MM.1S (cell line): ENCODE measurements at regions not wholly inside any gene's neighbourhood (a gene's known extent, or its start where the extent isn't known, plus 50 kb on each side); places are given as distances from the start of the nearest gene placed in this dataset.

Experiments used
- DNase-seq: peaks from one replicate; pipeline ENCODE4 v3.0.0-alpha.2; 2015
- H2AFZ ChIP-seq: fragments of 300-600 bp; sonication (generic); 2 replicates; pipeline ENCODE4 v1.6.0; 2016; ENCODE audit warnings: antibody characterized with exemption, low read length
- H3F3A ChIP-seq: fragments of 300-600 bp; sonication (generic); 2 replicates; pipeline ENCODE4 v1.6.1; 2016; ENCODE audit warnings: mild to moderate bottlenecking, antibody characterized with exemption, low read length, moderate library complexity, mixed read lengths; ENCODE audit not compliant: insufficient read depth
- H3K27ac ChIP-seq: fragments of 300-600 bp; sonication (generic); 2 replicates; pipeline ENCODE4 v1.5.1; 2016; ENCODE audit warnings: mild to moderate bottlenecking, low read length
- H3K27me3 ChIP-seq: fragments of 300-600 bp; sonication (generic); replicated peaks from 2 replicates; pipeline ENCODE4 v1.6.0; 2016; ENCODE audit warnings: low read length; ENCODE audit not compliant: insufficient read depth
- H3K36me3 ChIP-seq: fragments of 300-600 bp; sonication (generic); replicated peaks from 2 replicates; pipeline ENCODE4 v1.6.1; 2016; ENCODE audit warnings: mild to moderate bottlenecking, low read length, mixed read lengths; ENCODE audit not compliant: insufficient read depth
- H3K4me1 ChIP-seq: fragments of 300-600 bp; sonication (generic); 2 replicates; pipeline ENCODE4 v1.6.1; 2016; ENCODE audit warnings: low read length, mixed read lengths
- H3K4me2 ChIP-seq: fragments of 300-600 bp; sonication (generic); 2 replicates; pipeline ENCODE4 v1.6.0; 2016; ENCODE audit warnings: low read depth, low read length
- H3K4me3 ChIP-seq: fragments of 300-600 bp; sonication (generic); 2 replicates; pipeline ENCODE4 v1.5.1; 2016; ENCODE audit warnings: low read length, mixed read lengths
- H3K79me2 ChIP-seq: fragments of 300-600 bp; sonication (generic); 2 replicates; pipeline ENCODE4 v1.6.1; 2016; ENCODE audit warnings: mixed run types, low read length, mixed read lengths
- H3K9ac ChIP-seq: fragments of 300-600 bp; sonication (generic); 2 replicates; pipeline ENCODE4 v1.6.1; 2016; ENCODE audit warnings: low read length, mixed read lengths
- H3K9me2 ChIP-seq: fragments of 300-600 bp; sonication (generic); replicated peaks from 2 replicates; pipeline ENCODE4 v1.6.1; 2016; ENCODE audit warnings: mild to moderate bottlenecking, low read length, mixed read lengths; ENCODE audit not compliant: insufficient read depth
- H3K9me3 ChIP-seq: fragments of 300-600 bp; sonication (generic); replicated peaks from 2 replicates; pipeline ENCODE4 v1.6.1; 2016; ENCODE audit warnings: mild to moderate bottlenecking, low read length, mixed read lengths; ENCODE audit not compliant: insufficient read depth
- H4K20me1 ChIP-seq: fragments of 300-600 bp; sonication (generic); 2 replicates; pipeline ENCODE4 v1.6.1; 2016; ENCODE audit warnings: mild to moderate bottlenecking, low read length, moderate library complexity, mixed read lengths; ENCODE audit not compliant: insufficient read depth
- EZH2 ChIP-seq: fragments of 300-600 bp; sonication (generic); optimal IDR thresholded peaks from 2 replicates; pipeline ENCODE3; 2017; ENCODE audit warnings: low read depth, mild to moderate bottlenecking, antibody characterized with exemption, low read length, mixed read lengths
- EZH2phosphoT487 ChIP-seq: fragments of 300-600 bp; sonication (generic); IDR thresholded peaks from 2 replicates; pipeline ENCODE4 v1.6.1; 2018; ENCODE audit warnings: antibody characterized with exemption, low read length
- TF ChIP-seq, protein P1 (sequence below): fragments of 300-600 bp; sonication (generic); IDR thresholded peaks from 2 replicates; pipeline ENCODE4 v1.5.1; 2016; ENCODE audit warnings: antibody characterized with exemption, low read length, mixed read lengths

DNA sequence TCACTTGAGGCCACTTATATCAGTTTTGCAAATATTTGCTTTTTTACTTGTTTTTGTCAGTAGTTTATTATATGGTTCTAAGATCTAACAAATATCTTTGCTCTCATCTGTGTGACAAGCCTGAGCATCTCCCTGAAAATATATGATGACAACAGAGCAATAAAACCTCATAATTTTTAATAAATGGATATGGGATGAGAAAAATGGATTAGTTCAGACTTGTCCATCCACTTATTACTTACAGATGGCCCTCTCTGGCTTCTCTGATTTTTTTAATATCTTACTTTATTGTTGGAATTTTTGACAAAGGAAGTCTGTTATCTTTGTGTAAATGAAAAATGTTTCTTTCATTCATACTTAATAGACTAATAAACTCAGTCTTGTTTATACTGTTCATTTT is 491.4 kb upstream of the RAG2 start:
- Histone ChIP-seq H3K9me3 (no peaks in the 10 kb centered on the region), H2AFZ (no peak overlapping the region), H3K27ac (no peak overlapping the region), H3K4me1 (no peaks in the 10 kb centered on the region), H3K36me3 (no peaks in the 10 kb centered on the region), H4K20me1 (no peaks in the 10 kb centered on the region), H3K27me3 (no peaks in the 10 kb centered on the region), H3K9ac (no peak overlapping the region), H3K9me2 (no peaks in the 10 kb centered on the region), H3K4me3 (no peak overlapping the region), H3F3A (no peaks in the 10 kb centered on the region), H3K4me2 (no peak overlapping the region), H3K79me2 (no peaks in the 10 kb centered on the region)
- DNase-seq = no peak
- TF ChIP-seq EZH2phosphoT487 (no peak), EZH2 (no peak)
- TF ChIP-seq, protein P1, sequence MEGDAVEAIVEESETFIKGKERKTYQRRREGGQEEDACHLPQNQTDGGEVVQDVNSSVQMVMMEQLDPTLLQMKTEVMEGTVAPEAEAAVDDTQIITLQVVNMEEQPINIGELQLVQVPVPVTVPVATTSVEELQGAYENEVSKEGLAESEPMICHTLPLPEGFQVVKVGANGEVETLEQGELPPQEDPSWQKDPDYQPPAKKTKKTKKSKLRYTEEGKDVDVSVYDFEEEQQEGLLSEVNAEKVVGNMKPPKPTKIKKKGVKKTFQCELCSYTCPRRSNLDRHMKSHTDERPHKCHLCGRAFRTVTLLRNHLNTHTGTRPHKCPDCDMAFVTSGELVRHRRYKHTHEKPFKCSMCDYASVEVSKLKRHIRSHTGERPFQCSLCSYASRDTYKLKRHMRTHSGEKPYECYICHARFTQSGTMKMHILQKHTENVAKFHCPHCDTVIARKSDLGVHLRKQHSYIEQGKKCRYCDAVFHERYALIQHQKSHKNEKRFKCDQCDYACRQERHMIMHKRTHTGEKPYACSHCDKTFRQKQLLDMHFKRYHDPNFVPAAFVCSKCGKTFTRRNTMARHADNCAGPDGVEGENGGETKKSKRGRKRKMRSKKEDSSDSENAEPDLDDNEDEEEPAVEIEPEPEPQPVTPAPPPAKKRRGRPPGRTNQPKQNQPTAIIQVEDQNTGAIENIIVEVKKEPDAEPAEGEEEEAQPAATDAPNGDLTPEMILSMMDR = no peak

GRCh38 chr11:37088573-37088910 is 490.5 kb upstream of the RAG2 start:
- H3K36me3 ChIP-seq = no peaks in the 10 kb centered on the region
- no peak overlapping the region for H3K9ac ChIP-seq
- H3K27me3 ChIP-seq = no peaks in the 10 kb centered on the region
- no peak overlapping the region for H2AFZ ChIP-seq
- DNase-seq = no peak
- H3K9me3 ChIP-seq = no peaks in the 10 kb centered on the region
- no peaks in the 10 kb centered on the region for H3K9me2 ChIP-seq
- H3K4me2 ChIP-seq = no peak overlapping the region
- no peaks in the 10 kb centered on the region for H3K79me2 ChIP-seq
- TF ChIP-seq EZH2 (no peak), EZH2phosphoT487 (no peak)
- TF ChIP-seq, protein P1 = no peak
- no peaks in the 10 kb centered on the region for H3K4me1 ChIP-seq
- no peaks in the 10 kb centered on the region for H3F3A ChIP-seq
- H4K20me1 ChIP-seq = no peaks in the 10 kb centered on the region
- no peak overlapping the region for H3K27ac ChIP-seq
- H3K4me3 ChIP-seq = no peak overlapping the region

DNA sequence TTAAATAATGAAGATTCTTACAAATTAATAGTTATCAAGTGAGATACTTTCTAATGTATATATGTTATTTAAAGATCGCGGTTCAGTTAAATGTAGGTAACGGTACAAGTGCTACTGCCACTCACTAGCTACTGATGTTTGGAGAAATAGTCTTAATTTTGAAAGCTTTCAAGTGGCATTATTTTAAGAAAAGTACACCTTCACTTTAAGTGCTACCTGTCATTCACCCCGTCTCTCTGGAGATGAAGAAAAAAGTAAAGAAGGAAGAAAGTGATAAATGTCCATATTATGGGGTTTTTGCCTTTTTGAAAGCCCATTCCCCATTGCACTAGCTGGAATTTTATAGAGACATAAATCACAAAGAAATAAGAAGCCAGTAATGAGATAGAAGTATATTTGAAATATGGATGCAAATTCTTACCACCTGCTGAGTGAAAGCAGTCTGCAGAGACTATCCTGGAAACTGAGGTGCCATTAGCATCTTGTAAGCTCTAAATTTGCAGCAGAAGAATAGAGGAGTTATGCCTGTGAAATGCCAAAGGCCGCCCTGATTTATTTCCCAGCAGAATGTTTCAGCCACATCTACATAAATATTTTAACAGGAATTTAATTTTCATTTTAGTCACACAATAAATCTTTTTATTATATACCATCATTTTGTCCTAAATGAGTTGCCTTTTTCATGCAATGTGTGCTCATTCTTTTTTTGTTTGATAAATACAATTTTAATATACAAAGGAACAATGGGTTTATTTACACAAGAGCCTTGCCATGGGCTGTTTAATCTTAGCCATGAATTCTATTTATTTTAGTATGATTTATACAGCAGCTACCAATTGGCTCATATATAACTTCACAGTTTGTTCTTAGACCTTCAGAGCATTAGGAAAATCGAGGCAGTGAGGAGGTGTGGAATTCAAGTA is 489.9 kb upstream of the RAG2 start:
- Histone ChIP-seq H4K20me1 (no peaks in the 10 kb centered on the region), H3K36me3 (no peaks in the 10 kb centered on the region), H3K27ac (no peak overlapping the region), H3K9me2 (no peaks in the 10 kb centered on the region), H2AFZ (no peak overlapping the region), H3K79me2 (no peaks in the 10 kb centered on the region), H3K4me3 (no peak overlapping the region), H3K9ac (no peak overlapping the region), H3K9me3 (no peaks in the 10 kb centered on the region), H3K27me3 (no peaks in the 10 kb centered on the region), H3F3A (no peaks in the 10 kb centered on the region), H3K4me1 (no peaks in the 10 kb centered on the region), H3K4me2 (no peak overlapping the region)
- DNase-seq = no peak
- no peak for TF ChIP-seq EZH2
- TF ChIP-seq, protein P1 = no peak
- TF ChIP-seq EZH2phosphoT487 = no peak
